K562 (cell line): ENCODE measurements at regions not wholly inside any gene's neighbourhood (a gene's known extent, or its start where the extent isn't known, plus 50 kb on each side); places are given as distances from the start of the nearest gene placed in this dataset.

Source experiments
- ATAC-seq: fragments of 200-7000 bp; cut with Tn5 transposase; 3 replicates; pipeline ENCODE4 v1.9.1; 2020; ENCODE audit warnings: moderate library complexity
- BruUV-seq: library from RNA; stranded (reverse); fragments of 400-500 nt; replicated peaks from 2 replicates; lab custom pipeline; 2021; lab: Mats Ljungman, UMichigan
- CTCF ChIA-PET: fragments of 300-600 bp; formaldehyde crosslinking; extraction: SDS; loops from one replicate; lab custom pipeline; 2021; ENCODE audit warnings: low intra/inter-chr PET ratio; lab: Yijun Ruan, JAX
- POLR2A ChIA-PET: fragments of 300-600, 350-650 bp; sonication (Branson Sonifier 250); formaldehyde crosslinking; extraction: SDS; loops from one replicate; lab custom pipeline; 2021; ENCODE audit warnings: antibody characterized with exemption, inconsistent platforms; lab: Yijun Ruan, JAX
- DNase-seq, 4 experiments: peaks; one replicate each; pipeline versions ENCODE4 v3.0.0 to v3.0.0-alpha.2; 2011 to 2018; ENCODE audit warnings: low spot score in 3 of 4, mixed read lengths in 3 of 4; ENCODE audit errors: extremely low read depth in 1 of 4
- FAIRE-seq: peaks from 2 replicates; lab custom pipeline; 2011; peaks lifted over from hg19 to GRCh38; lab: Jason Lieb, UNC
- H2AFZ ChIP-seq: 2 replicates; pipeline ENCODE4 v1.6.0; 2011; ENCODE audit warnings: low read depth, low read length, control low read depth, inconsistent platforms
- H3K27ac ChIP-seq: fragments of 200-600 bp; 3 replicates; pipeline ENCODE4 v1.8.0; 2011; ENCODE audit warnings: low read depth, mild to moderate bottlenecking, control low read depth, inconsistent platforms, low read length, moderate library complexity, mixed read lengths; ENCODE audit errors: extremely low read depth
- H3K27me3 ChIP-seq, 2 experiments: fragments of 300-600 bp in 1 of 2; 2 replicates in 1 of 2; 3 replicates in 1 of 2; pipeline versions ENCODE4 v1.6.0 to v1.8.0; 2011; ENCODE audit warnings: inconsistent platforms in 2 of 2, low read length in 2 of 2, mild to moderate bottlenecking in 1 of 2, mixed read lengths in 1 of 2, moderate library complexity in 1 of 2; ENCODE audit not compliant: control insufficient read depth in 2 of 2, insufficient read depth in 2 of 2
- H3K36me3 ChIP-seq: fragments of 300-600 bp; 3 replicates; pipeline ENCODE4 v1.8.0; 2011; ENCODE audit warnings: mild to moderate bottlenecking, low read length, inconsistent platforms; ENCODE audit not compliant: control insufficient read depth, insufficient read depth
- H3K4me1 ChIP-seq, 2 experiments: fragments of 200-600 bp in 1 of 2; replicated peaks in 1 of 2; 2 replicates in 1 of 2; 3 replicates in 1 of 2; pipeline versions ENCODE4 v1.5.1 to v1.8.0; 2011; ENCODE audit warnings: inconsistent platforms in 2 of 2, low read length in 2 of 2, mild to moderate bottlenecking in 1 of 2, mixed read lengths in 1 of 2, moderate library complexity in 1 of 2; ENCODE audit not compliant: control insufficient read depth in 2 of 2, insufficient read depth in 2 of 2
- H3K4me2 ChIP-seq: 2 replicates; pipeline ENCODE4 v1.6.1; 2011; ENCODE audit warnings: low read length, control low read depth, inconsistent platforms, mixed read lengths; ENCODE audit not compliant: insufficient read depth
- H3K4me3 ChIP-seq: fragments of 200-600 bp; sonication (generic), shearing (Covaris generic); 2 replicates; pipeline ENCODE4 v1.5.1; 2016; ENCODE audit warnings: control low read depth, inconsistent platforms
- H3K79me2 ChIP-seq: fragments of 200-600 bp; 3 replicates; pipeline ENCODE4 v1.8.0; 2011; ENCODE audit warnings: low read length, inconsistent platforms; ENCODE audit not compliant: control insufficient read depth, insufficient read depth
- H3K9ac ChIP-seq, 2 experiments: 2 replicates each; pipeline versions ENCODE4 v1.6.0 to v1.6.1; 2011; ENCODE audit warnings: low read depth in 2 of 2, low read length in 2 of 2, control low read depth in 1 of 2, inconsistent platforms in 1 of 2, mild to moderate bottlenecking in 1 of 2, mixed read lengths in 1 of 2; ENCODE audit not compliant: insufficient read depth in 1 of 2
- H3K9me1 ChIP-seq: one replicate; pipeline ENCODE4 v1.6.0; 2011; ENCODE audit warnings: inconsistent platforms, mild to moderate bottlenecking, low read length, moderate library complexity; ENCODE audit not compliant: control insufficient read depth, insufficient read depth
- H3K9me3 ChIP-seq: replicated peaks from 2 replicates; pipeline ENCODE4 v1.5.1; 2011; ENCODE audit warnings: low read depth, low read length, inconsistent platforms; ENCODE audit not compliant: control insufficient read depth, insufficient read depth
- H4K20me1 ChIP-seq: replicated peaks from 2 replicates; pipeline ENCODE4 v1.6.1; 2011; ENCODE audit warnings: low read length, inconsistent platforms, mixed read lengths; ENCODE audit not compliant: control insufficient read depth, insufficient read depth
- HEY1 ChIP-seq: fragments of 250-450 bp; sonication (Bioruptor Pico); IDR thresholded peaks from 2 replicates; pipeline ENCODE4 v1.5.0; 2020; ENCODE audit warnings: mild to moderate bottlenecking, moderate library complexity, borderline replicate concordance
- NFE2L1 ChIP-seq: fragments of 450-650 bp; IDR thresholded peaks from 2 replicates; pipeline ENCODE4 v1.6.1; 2016; ENCODE audit warnings: missing genetic modification characterization, low read depth, mild to moderate bottlenecking, missing compliant biosample characterization, moderate library complexity, borderline replicate concordance
- SMAD4 ChIP-seq: fragments of 250-450 bp; sonication (Bioruptor Pico); conservative IDR thresholded peaks from 2 replicates; pipeline ENCODE4 v1.8.0; 2021; ENCODE audit warnings: inconsistent platforms, mild to moderate bottlenecking, moderate library complexity
- ZNF12 ChIP-seq: sonication (generic); formaldehyde crosslinking; IDR thresholded peaks from 2 replicates; pipeline ENCODE4 v1.4.0; 2020; ENCODE audit warnings: mild to moderate bottlenecking, missing genetic modification reagents
- ZNF175 ChIP-seq: fragments of 200-800 bp; sonication (Bioruptor generic); IDR thresholded peaks from 2 replicates; pipeline ENCODE4 v1.6.1; 2016; ENCODE audit warnings: low read depth, mild to moderate bottlenecking, missing genetic modification characterization, missing compliant biosample characterization
- ZNF224 ChIP-seq: sonication (generic); formaldehyde crosslinking; IDR thresholded peaks from 2 replicates; pipeline ENCODE4 v1.8.0; 2022; ENCODE audit warnings: mild to moderate bottlenecking, missing genetic modification reagents
- ZNF347 ChIP-seq: fragments of 450-650 bp; formaldehyde crosslinking; IDR thresholded peaks from 2 replicates; pipeline ENCODE4 v1.4.0; 2020; ENCODE audit warnings: low read depth, mild to moderate bottlenecking, moderate library complexity
- ZNF445 ChIP-seq: fragments of 250-450 bp; sonication (Bioruptor Pico); IDR thresholded peaks from 2 replicates; pipeline ENCODE4 v1.4.0; 2020; ENCODE audit warnings: low read depth, mild to moderate bottlenecking, moderate library complexity
- ZNF589 ChIP-seq: fragments of 200-800 bp; sonication (Bioruptor generic); IDR thresholded peaks from 2 replicates; pipeline ENCODE4 v1.6.1; 2016; ENCODE audit warnings: low read depth, missing genetic modification characterization, missing compliant biosample characterization
- WGBS: fragments of 100-300 bp; shearing (Covaris generic); methylation state at CpG from one replicate; pipeline ENCODE4 v1.1.6; 2016; ENCODE audit warnings: low coverage, mixed read lengths; ENCODE audit not compliant: insufficient coverage; ENCODE audit errors: missing lambda C conversion rate; 5-methylcytosine and 5-hydroxymethylcytosine counted together
- in situ Hi-C: fragments of 300-500 bp; cut with MboI; formaldehyde crosslinking; loops from 4 replicates; pipeline ENCODE4 v1.15.0; 2018; ENCODE audit warnings: inconsistent platforms, mixed read lengths
- intact Hi-C: fragments of 100-400 bp; cut with micrococcal nuclease; formaldehyde crosslinking; loops from 2 replicates; pipeline ENCODE4 v1.14.2; 2022
- TF ChIP-seq, protein P1 (sequence below): fragments of 250-450 bp; sonication (Bioruptor Pico); IDR thresholded peaks from 2 replicates; pipeline ENCODE4 v1.5.0; 2021; ENCODE audit warnings: mild to moderate bottlenecking, borderline replicate concordance
- TF ChIP-seq, protein P2 (sequence below), 2 experiments: fragments of 450-650 bp; IDR thresholded peaks; 2 replicates each; pipeline ENCODE4 v1.6.1; 2016

DNA sequence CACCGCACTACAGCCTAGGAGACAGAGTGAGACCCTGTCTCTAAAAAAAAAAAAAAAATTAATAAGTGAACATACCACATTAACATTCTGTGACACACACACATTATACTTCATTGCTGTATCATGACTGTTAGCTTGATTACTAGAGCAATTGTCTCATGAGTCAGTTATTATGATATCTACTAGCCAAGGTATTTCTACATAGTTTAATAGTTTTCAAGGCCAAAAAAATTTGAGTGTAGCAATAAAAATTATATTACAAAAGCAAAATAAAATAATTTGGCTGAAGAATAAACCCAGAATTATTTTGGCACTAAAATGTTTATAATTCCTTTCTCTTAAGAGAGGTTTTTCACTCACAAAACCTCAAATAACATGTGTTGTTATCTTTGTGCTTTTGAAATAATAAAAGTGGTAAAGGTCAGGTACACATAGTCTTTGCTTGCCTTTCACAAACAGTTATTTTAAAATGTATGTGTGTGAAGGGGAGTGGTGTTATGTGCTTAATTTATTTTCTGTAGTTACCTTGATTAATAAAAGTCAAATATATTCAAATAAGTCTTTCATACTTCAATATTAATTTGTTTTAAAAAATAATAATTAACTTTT, 136.9 kb upstream of the SPOPL start (continued):
- TF ChIP-seq, protein P1, sequence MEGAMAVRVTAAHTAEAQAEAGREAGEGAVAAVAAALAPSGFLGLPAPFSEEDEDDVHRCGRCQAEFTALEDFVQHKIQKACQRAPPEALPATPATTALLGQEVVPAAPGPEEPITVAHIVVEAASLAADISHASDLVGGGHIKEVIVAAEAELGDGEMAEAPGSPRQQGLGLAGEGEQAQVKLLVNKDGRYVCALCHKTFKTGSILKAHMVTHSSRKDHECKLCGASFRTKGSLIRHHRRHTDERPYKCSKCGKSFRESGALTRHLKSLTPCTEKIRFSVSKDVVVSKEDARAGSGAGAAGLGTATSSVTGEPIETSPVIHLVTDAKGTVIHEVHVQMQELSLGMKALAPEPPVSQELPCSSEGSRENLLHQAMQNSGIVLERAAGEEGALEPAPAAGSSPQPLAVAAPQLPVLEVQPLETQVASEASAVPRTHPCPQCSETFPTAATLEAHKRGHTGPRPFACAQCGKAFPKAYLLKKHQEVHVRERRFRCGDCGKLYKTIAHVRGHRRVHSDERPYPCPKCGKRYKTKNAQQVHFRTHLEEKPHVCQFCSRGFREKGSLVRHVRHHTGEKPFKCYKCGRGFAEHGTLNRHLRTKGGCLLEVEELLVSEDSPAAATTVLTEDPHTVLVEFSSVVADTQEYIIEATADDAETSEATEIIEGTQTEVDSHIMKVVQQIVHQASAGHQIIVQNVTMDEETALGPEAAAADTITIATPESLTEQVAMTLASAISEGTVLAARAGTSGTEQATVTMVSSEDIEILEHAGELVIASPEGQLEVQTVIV (CRISPR knock-in tag) = no peak
- no peak for TF ChIP-seq ZNF589 (CRISPR knock-in tag)
- no peak for TF ChIP-seq ZNF175 (CRISPR knock-in tag)
- TF ChIP-seq, all 486 proteins: peak for 0

DNA sequence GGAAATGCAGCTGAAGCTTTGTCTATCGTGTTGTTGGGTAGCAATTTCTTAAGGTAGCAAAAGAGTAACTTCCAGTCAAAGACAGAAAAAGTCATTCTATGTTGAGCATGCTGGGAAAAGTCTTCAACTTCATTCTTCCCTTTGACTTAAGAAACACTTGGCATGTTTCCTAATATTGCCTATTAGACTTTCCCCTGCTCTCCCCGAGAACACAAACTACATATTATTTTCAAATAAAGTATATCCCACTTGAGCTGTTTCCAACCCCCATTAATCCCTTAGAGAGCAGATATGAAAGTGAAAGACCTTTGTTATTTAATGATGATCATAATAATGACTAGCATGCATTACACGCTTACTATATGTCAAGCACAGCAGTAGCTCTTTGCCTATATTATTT, 136.0 kb upstream of the SPOPL start:
- DNase-seq (no peak), FAIRE-seq (no peak), ATAC-seq (no peak)
- Histone ChIP-seq H3K9me1 (no peaks in the 10 kb centered on the region), H3K27me3 (no peaks in the 10 kb centered on the region), H3K4me1 (no peaks in the 10 kb centered on the region), H3K27ac (no peak overlapping the region), H3K9ac (no peak overlapping the region), H3K4me2 (no peak overlapping the region), H3K36me3 (no peaks in the 10 kb centered on the region), H3K4me3 (no peak overlapping the region), H3K79me2 (no peaks in the 10 kb centered on the region), H3K9me3 (no peaks in the 10 kb centered on the region), H4K20me1 (no peaks in the 10 kb centered on the region), H2AFZ (no peak overlapping the region)
- ChIA-PET CTCF (no interaction called here), POLR2A (no interaction called here)
- in situ Hi-C loops (no loop called here), intact Hi-C loops (no loop called here)
- WGBS = 3% methylated on average over 3 of the region's 3 CpGs
- TF ChIP-seq NFE2L1 (tag) (no peak), SMAD4 (no peak), ZNF224 (CRISPR knock-in tag) (no peak), ZNF12 (no peak), ZNF347 (CRISPR knock-in tag) (no peak), ZNF445 (CRISPR knock-in tag) (no peak), HEY1 (CRISPR knock-in tag) (no peak)
- TF ChIP-seq, protein P2, sequence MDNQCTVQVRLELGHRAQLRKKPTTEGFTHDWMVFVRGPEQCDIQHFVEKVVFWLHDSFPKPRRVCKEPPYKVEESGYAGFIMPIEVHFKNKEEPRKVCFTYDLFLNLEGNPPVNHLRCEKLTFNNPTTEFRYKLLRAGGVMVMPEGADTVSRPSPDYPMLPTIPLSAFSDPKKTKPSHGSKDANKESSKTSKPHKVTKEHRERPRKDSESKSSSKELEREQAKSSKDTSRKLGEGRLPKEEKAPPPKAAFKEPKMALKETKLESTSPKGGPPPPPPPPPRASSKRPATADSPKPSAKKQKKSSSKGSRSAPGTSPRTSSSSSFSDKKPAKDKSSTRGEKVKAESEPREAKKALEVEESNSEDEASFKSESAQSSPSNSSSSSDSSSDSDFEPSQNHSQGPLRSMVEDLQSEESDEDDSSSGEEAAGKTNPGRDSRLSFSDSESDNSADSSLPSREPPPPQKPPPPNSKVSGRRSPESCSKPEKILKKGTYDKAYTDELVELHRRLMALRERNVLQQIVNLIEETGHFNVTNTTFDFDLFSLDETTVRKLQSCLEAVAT (IDR thresholded peaks at IDR 0.05) = no peak
- BruUV-seq = no TSS peak
